ENCODE measurements at regions not wholly inside any gene's neighbourhood (a gene's known extent, or its start where the extent isn't known, plus 50 kb on each side); places are given as distances from the start of the nearest gene placed in this dataset.

GRCh38 chr11:110015695-110016094 is 77.5 kb upstream of the ZC3H12C start:
- H3K4me1 ChIP-seq (ENCODE audit: control insufficient read depth, insufficient read depth, low read length): no peaks in the 10 kb centered on the region
- no peak overlapping the region for H3K9ac ChIP-seq (ENCODE audit: low read depth, low read length)
- H3K4me2 ChIP-seq (ENCODE audit: low read length): no peak overlapping the region
- H3K4me3 ChIP-seq (ENCODE audit: low read length): no peak overlapping the region
- H3K36me3 ChIP-seq (ENCODE audit: insufficient read depth, low read length): no peaks in the 10 kb centered on the region
- no peaks in the 10 kb centered on the region for H3K27me3 ChIP-seq (ENCODE audit: control insufficient read depth, insufficient read depth, low read length)
- no peaks in the 10 kb centered on the region for H3K9me3 ChIP-seq (replicated peaks; ENCODE audit: low read length)

- H3K27me3 ChIP-seq (ENCODE audit: control insufficient read depth, insufficient read depth, low read length): no peaks in the 10 kb centered on the region
- H3K4me3 ChIP-seq (ENCODE audit: low read length): no peak overlapping the region
- H3K4me2 ChIP-seq (ENCODE audit: low read length): no peak overlapping the region
- H3K36me3 ChIP-seq (ENCODE audit: insufficient read depth, low read length): no peaks in the 10 kb centered on the region
- no peak overlapping the region for H3K9ac ChIP-seq (ENCODE audit: low read depth, low read length)
- no peaks in the 10 kb centered on the region for H3K9me3 ChIP-seq (replicated peaks; ENCODE audit: low read length)
- H3K4me1 ChIP-seq (ENCODE audit: control insufficient read depth, insufficient read depth, low read length): no peaks in the 10 kb centered on the region
Measured at GRCh38 chr11:110019675-110020074, 73.5 kb upstream of the ZC3H12C start.

- no peak overlapping the region for H3K4me2 ChIP-seq (ENCODE audit: low read length)
- H3K9ac ChIP-seq (ENCODE audit: low read depth, low read length): no peak overlapping the region
- H3K36me3 ChIP-seq (ENCODE audit: insufficient read depth, low read length): no peaks in the 10 kb centered on the region
- H3K4me1 ChIP-seq (ENCODE audit: control insufficient read depth, insufficient read depth, low read length): no peaks in the 10 kb centered on the region
- no peaks in the 10 kb centered on the region for H3K9me3 ChIP-seq (replicated peaks; ENCODE audit: low read length)
- no peaks in the 10 kb centered on the region for H3K27me3 ChIP-seq (ENCODE audit: control insufficient read depth, insufficient read depth, low read length)
- no peak overlapping the region for H3K4me3 ChIP-seq (ENCODE audit: low read length)
Measured at GRCh38 chr11:110022548-110022947, 70.6 kb upstream of the ZC3H12C start.

- no peak overlapping the region for H3K9ac ChIP-seq (ENCODE audit: low read depth, low read length)
- H3K4me2 ChIP-seq (ENCODE audit: low read length): no peak overlapping the region
- no peak overlapping the region for H3K4me3 ChIP-seq (ENCODE audit: low read length)
- no peaks in the 10 kb centered on the region for H3K36me3 ChIP-seq (ENCODE audit: insufficient read depth, low read length)
- no peaks in the 10 kb centered on the region for H3K9me3 ChIP-seq (replicated peaks; ENCODE audit: low read length)
- H3K4me1 ChIP-seq (ENCODE audit: control insufficient read depth, insufficient read depth, low read length): no peaks in the 10 kb centered on the region
- no peaks in the 10 kb centered on the region for H3K27me3 ChIP-seq (ENCODE audit: control insufficient read depth, insufficient read depth, low read length)
Measured at GRCh38 chr11:110023711-110024110, 69.5 kb upstream of the ZC3H12C start.

- Histone ChIP-seq H3K9ac (ENCODE audit: low read depth, low read length) (no peak overlapping the region), H3K4me3 (ENCODE audit: low read length) (no peak overlapping the region), H3K4me1 (ENCODE audit: control insufficient read depth, insufficient read depth, low read length) (no peaks in the 10 kb centered on the region), H3K9me3 (replicated peaks; ENCODE audit: low read length) (no peaks in the 10 kb centered on the region), H3K4me2 (ENCODE audit: low read length) (no peak overlapping the region), H3K36me3 (ENCODE audit: insufficient read depth, low read length) (no peaks in the 10 kb centered on the region), H3K27me3 (ENCODE audit: control insufficient read depth, insufficient read depth, low read length) (no peaks in the 10 kb centered on the region)
Measured at GRCh38 chr11:110026858-110027626, 66.2 kb upstream of the ZC3H12C start.

GRCh38 chr11:110027627-110028371 is 65.4 kb upstream of the ZC3H12C start:
- Histone ChIP-seq H3K9me3 (replicated peaks; ENCODE audit: low read length) (no peaks in the 10 kb centered on the region), H3K4me1 (ENCODE audit: control insufficient read depth, insufficient read depth, low read length) (no peaks in the 10 kb centered on the region), H3K9ac (ENCODE audit: low read depth, low read length) (no peak overlapping the region), H3K4me2 (ENCODE audit: low read length) (no peak overlapping the region), H3K4me3 (ENCODE audit: low read length) (no peak overlapping the region), H3K36me3 (ENCODE audit: insufficient read depth, low read length) (no peaks in the 10 kb centered on the region), H3K27me3 (ENCODE audit: control insufficient read depth, insufficient read depth, low read length) (no peaks in the 10 kb centered on the region)

- H3K27me3 ChIP-seq (ENCODE audit: control insufficient read depth, insufficient read depth, low read length): no peaks in the 10 kb centered on the region
- no peaks in the 10 kb centered on the region for H3K4me1 ChIP-seq (ENCODE audit: control insufficient read depth, insufficient read depth, low read length)
- H3K4me3 ChIP-seq (ENCODE audit: low read length): no peak overlapping the region
- no peaks in the 10 kb centered on the region for H3K36me3 ChIP-seq (ENCODE audit: insufficient read depth, low read length)
- no peaks in the 10 kb centered on the region for H3K9me3 ChIP-seq (replicated peaks; ENCODE audit: low read length)
- H3K9ac ChIP-seq (ENCODE audit: low read depth, low read length): no peak overlapping the region
- H3K4me2 ChIP-seq (ENCODE audit: low read length): no peak overlapping the region
Measured at GRCh38 chr11:110028921-110029320, 64.3 kb upstream of the ZC3H12C start.

GRCh38 chr11:110029714-110030113 is 63.5 kb upstream of the ZC3H12C start:
- Histone ChIP-seq H3K9ac (ENCODE audit: low read depth, low read length) (no peak overlapping the region), H3K27me3 (ENCODE audit: control insufficient read depth, insufficient read depth, low read length) (no peaks in the 10 kb centered on the region), H3K4me1 (ENCODE audit: control insufficient read depth, insufficient read depth, low read length) (no peaks in the 10 kb centered on the region), H3K9me3 (replicated peaks; ENCODE audit: low read length) (no peaks in the 10 kb centered on the region), H3K36me3 (ENCODE audit: insufficient read depth, low read length) (no peaks in the 10 kb centered on the region), H3K4me2 (ENCODE audit: low read length) (no peak overlapping the region), H3K4me3 (ENCODE audit: low read length) (no peak overlapping the region)

- Histone ChIP-seq H3K9ac (ENCODE audit: low read depth, low read length) (no peak overlapping the region), H3K9me3 (replicated peaks; ENCODE audit: low read length) (no peaks in the 10 kb centered on the region), H3K4me2 (ENCODE audit: low read length) (no peak overlapping the region), H3K4me3 (ENCODE audit: low read length) (no peak overlapping the region), H3K4me1 (ENCODE audit: control insufficient read depth, insufficient read depth, low read length) (no peaks in the 10 kb centered on the region), H3K27me3 (ENCODE audit: control insufficient read depth, insufficient read depth, low read length) (no peaks in the 10 kb centered on the region), H3K36me3 (ENCODE audit: insufficient read depth, low read length) (no peaks in the 10 kb centered on the region)
Measured at GRCh38 chr11:110031171-110031570, 62.0 kb upstream of the ZC3H12C start.

- H3K9ac ChIP-seq (ENCODE audit: low read depth, low read length): no peak overlapping the region
- no peaks in the 10 kb centered on the region for H3K36me3 ChIP-seq (ENCODE audit: insufficient read depth, low read length)
- H3K27me3 ChIP-seq (ENCODE audit: control insufficient read depth, insufficient read depth, low read length): no peaks in the 10 kb centered on the region
- no peak overlapping the region for H3K4me2 ChIP-seq (ENCODE audit: low read length)
- no peaks in the 10 kb centered on the region for H3K4me1 ChIP-seq (ENCODE audit: control insufficient read depth, insufficient read depth, low read length)
- H3K4me3 ChIP-seq (ENCODE audit: low read length): no peak overlapping the region
- no peaks in the 10 kb centered on the region for H3K9me3 ChIP-seq (replicated peaks; ENCODE audit: low read length)
Measured at GRCh38 chr11:110032259-110032658, 60.9 kb upstream of the ZC3H12C start.

- no peaks in the 10 kb centered on the region for H3K9me3 ChIP-seq (replicated peaks; ENCODE audit: low read length)
Measured at GRCh38 chr11:110032957-110033570, 60.1 kb upstream of the ZC3H12C start.

More at GRCh38 chr11:110032957-110033570, 60.1 kb upstream of the ZC3H12C start:
- Histone ChIP-seq H3K9ac (ENCODE audit: low read depth, low read length) (no peak overlapping the region), H3K36me3 (ENCODE audit: insufficient read depth, low read length) (no peaks in the 10 kb centered on the region), H3K4me1 (ENCODE audit: control insufficient read depth, insufficient read depth, low read length) (no peaks in the 10 kb centered on the region), H3K4me3 (ENCODE audit: low read length) (no peak overlapping the region), H3K4me2 (ENCODE audit: low read length) (no peak overlapping the region), H3K27me3 (ENCODE audit: control insufficient read depth, insufficient read depth, low read length) (no peaks in the 10 kb centered on the region)
